Sigmoid colon (tissue), 4 donors: ENCODE measurements at regions not wholly inside any gene's neighbourhood (a gene's known extent, or its start where the extent isn't known, plus 50 kb on each side); places are given as distances from the start of the nearest gene placed in this dataset.

ENCODE experiments used
- CTCF ChIP-seq, 4 experiments: fragments of 450-650 bp in 3 of 4; fragments of 200-600 bp in 1 of 4; IDR thresholded peaks; one replicate each; pipeline ENCODE4 v1.5.1; 2016 to 2019; ENCODE audit warnings: antibody characterized with exemption in 4 of 4, mild to moderate bottlenecking in 3 of 4, moderate library complexity in 2 of 4
- EP300 ChIP-seq, 4 donors: sonication (generic); formaldehyde crosslinking; IDR thresholded peaks; one replicate each; pipeline ENCODE4 v1.6.1; 2017; ENCODE audit warnings: antibody characterized with exemption in 4 of 4
- POLR2A ChIP-seq, 2 donors: fragments of 450-650 bp; IDR thresholded peaks; one replicate each; pipeline ENCODE4 v1.6.1; 2016; ENCODE audit warnings: antibody characterized with exemption in 2 of 2, mild to moderate bottlenecking in 2 of 2, moderate library complexity in 2 of 2
- POLR2AphosphoS5 ChIP-seq, 4 donors: sonication (generic); formaldehyde crosslinking; IDR thresholded peaks; one replicate each; pipeline ENCODE4 v1.6.1; 2017; ENCODE audit warnings: antibody characterized with exemption in 4 of 4

GRCh38 chr3:110491413-110491812 lies 580.2 kb upstream of the NECTIN3 start:
- no peak for TF ChIP-seq CTCF (IDR thresholded peaks at IDR 0.05)
- no peak for TF ChIP-seq POLR2A (IDR thresholded peaks at IDR 0.05)
- TF ChIP-seq POLR2AphosphoS5 (IDR thresholded peaks at IDR 0.05), result no peak
- no peak for TF ChIP-seq EP300 (IDR thresholded peaks at IDR 0.05)
